Fibroblast of peridontal ligament (primary cell): ENCODE measurements at regions not wholly inside any gene's neighbourhood (a gene's known extent, or its start where the extent isn't known, plus 50 kb on each side); places are given as distances from the start of the nearest gene placed in this dataset.

Experiments used
- DNase-seq: peaks from one replicate; pipeline ENCODE4 v3.0.0-alpha.2; 2010; ENCODE audit errors: extremely low read depth

- DNase-seq: no peak
Observed at GRCh38 chr2:164439885-164440284, 181.4 kb downstream of the GRB14 start.

- no peak for DNase-seq
Observed at GRCh38 chr2:164439235-164439634, 182.0 kb downstream of the GRB14 start.

GRCh38 chr2:164438490-164439205 is 182.6 kb downstream of the GRB14 start:
- DNase-seq: no peak

GRCh38 chr2:164436131-164436530 is 185.2 kb downstream of the GRB14 start:
- DNase-seq: no peak

- peak; percentile 79 for DNase-seq
Observed at GRCh38 chr2:164430166-164430783, 191.0 kb downstream of the GRB14 start.

- DNase-seq: no peak
Observed at GRCh38 chr2:164429354-164429753, 191.9 kb downstream of the GRB14 start.

- DNase-seq: no peak
Observed at GRCh38 chr2:164427111-164427510, 194.2 kb downstream of the GRB14 start.

- DNase-seq: no peak
Observed at GRCh38 chr2:164420787-164421186, 200.5 kb downstream of the GRB14 start.

GRCh38 chr2:164412831-164413230 is 208.5 kb downstream of the GRB14 start:
- DNase-seq: peak; percentile 6

GRCh38 chr2:164389411-164389810 is 231.9 kb downstream of the GRB14 start:
- DNase-seq: no peak

GRCh38 chr2:164388511-164388910 is 232.8 kb downstream of the GRB14 start:
- peak; percentile 54 for DNase-seq

- DNase-seq: no peak
Observed at GRCh38 chr2:164386231-164386630, 235.1 kb downstream of the GRB14 start.

GRCh38 chr2:164384434-164384833 is 236.8 kb downstream of the GRB14 start:
- no peak for DNase-seq

GRCh38 chr2:164371916-164372315 is 249.4 kb downstream of the GRB14 start:
- DNase-seq: no peak

- DNase-seq: no peak
Observed at GRCh38 chr2:164369366-164369765, 251.9 kb downstream of the GRB14 start.

GRCh38 chr2:164368896-164369295 is 252.4 kb downstream of the GRB14 start:
- peak; percentile 13 for DNase-seq

- DNase-seq: no peak
Observed at GRCh38 chr2:164363646-164364045, 257.6 kb downstream of the GRB14 start.

- DNase-seq: no peak
Observed at GRCh38 chr2:164351536-164351935, 269.7 kb downstream of the GRB14 start.

GRCh38 chr2:164335947-164336346 is 285.3 kb downstream of the GRB14 start:
- DNase-seq: no peak

- no peak for DNase-seq
Observed at GRCh38 chr2:164335128-164335527, 286.2 kb downstream of the GRB14 start.

GRCh38 chr2:164328310-164328709 is 293.0 kb downstream of the GRB14 start:
- no peak for DNase-seq

- no peak for DNase-seq
Observed at GRCh38 chr2:164323978-164324377, 297.3 kb downstream of the GRB14 start.

- peak; percentile 39 for DNase-seq
Observed at GRCh38 chr2:164314148-164314547, 307.1 kb downstream of the GRB14 start.

- DNase-seq: no peak
Observed at GRCh38 chr2:164306872-164307271, 314.4 kb downstream of the GRB14 start.
